OCI-LY7 (cell line): ENCODE measurements at regions not wholly inside any gene's neighbourhood (a gene's known extent, or its start where the extent isn't known, plus 50 kb on each side); places are given as distances from the start of the nearest gene placed in this dataset.

Experiments
- BruUV-seq: library from RNA; stranded (reverse); fragments of 400-500 nt; replicated peaks from 2 replicates; lab custom pipeline; 2021; lab: Mats Ljungman, UMichigan
- CTCF ChIA-PET: fragments of 300-600 bp; sonication (Branson Sonifier 250); formaldehyde crosslinking; loops from one replicate; lab custom pipeline; 2022; ENCODE audit warnings: antibody characterized with exemption; ENCODE audit not compliant: unreplicated experiment; lab: Charles Lee
- POLR2A ChIA-PET: fragments of 300-600 bp; sonication (Branson Sonifier 250); formaldehyde crosslinking; loops from one replicate; lab custom pipeline; 2022; ENCODE audit warnings: antibody characterized with exemption; lab: Charles Lee
- DNase-seq: peaks from one replicate; pipeline ENCODE4 v3.0.0-alpha.2; 2015; ENCODE audit warnings: low spot score
- H2AFZ ChIP-seq: fragments of 200-600 bp; sonication (generic), shearing (Covaris generic); 2 replicates; pipeline ENCODE4 v1.6.1; 2014; ENCODE audit warnings: mild to moderate bottlenecking, antibody characterized with exemption, low read length, moderate library complexity
- H3K27ac ChIP-seq: fragments of 200-600 bp; sonication (generic); 2 replicates; pipeline ENCODE4 v1.5.1; 2014; ENCODE audit warnings: mixed run types, low read depth, mild to moderate bottlenecking, moderate library complexity, low read length, inconsistent platforms; ENCODE audit not compliant: poor library complexity, severe bottlenecking
- H3K36me3 ChIP-seq: fragments of 200-600 bp; sonication (generic); 2 replicates; pipeline ENCODE4 v1.6.1; 2014; ENCODE audit warnings: mild to moderate bottlenecking, antibody characterized with exemption, low read length, moderate library complexity, mixed read lengths; ENCODE audit not compliant: insufficient read depth
- H3K4me1 ChIP-seq: fragments of 200-600 bp; sonication (generic); 2 replicates; pipeline ENCODE4 v1.5.1; 2014; ENCODE audit warnings: mild to moderate bottlenecking, low read length; ENCODE audit not compliant: insufficient read depth, poor library complexity, severe bottlenecking
- H3K4me2 ChIP-seq: fragments of 200-600 bp; sonication (generic); 2 replicates; pipeline ENCODE4 v1.6.1; 2014; ENCODE audit warnings: mild to moderate bottlenecking, low read length
- H3K4me3 ChIP-seq: fragments of 200-600 bp; sonication (generic); 2 replicates; pipeline ENCODE4 v1.5.1; 2014; ENCODE audit warnings: mild to moderate bottlenecking, low read depth, low read length; ENCODE audit not compliant: poor library complexity, severe bottlenecking
- H3K79me2 ChIP-seq: fragments of 200-600 bp; sonication (generic); 2 replicates; pipeline ENCODE4 v1.6.1; 2016; ENCODE audit warnings: low read depth, mild to moderate bottlenecking, low read length, moderate library complexity, mixed read lengths; ENCODE audit not compliant: insufficient read depth
- H3K9me2 ChIP-seq: fragments of 200-600 bp; sonication (generic); 2 replicates; pipeline ENCODE4 v1.6.1; 2016; ENCODE audit warnings: mild to moderate bottlenecking, low read length, mixed read lengths; ENCODE audit not compliant: insufficient read depth
- H3K9me3 ChIP-seq: fragments of 200-600 bp; sonication (generic); 2 replicates; pipeline ENCODE4 v1.6.1; 2014; ENCODE audit warnings: mild to moderate bottlenecking, mixed run types, low read length, mixed read lengths
- H4K20me1 ChIP-seq: fragments of 200-600 bp; sonication (generic); 2 replicates; pipeline ENCODE4 v1.6.1; 2014; ENCODE audit warnings: mild to moderate bottlenecking, antibody characterized with exemption, low read length, moderate library complexity, mixed read lengths; ENCODE audit not compliant: insufficient read depth
- EZH2phosphoT487 ChIP-seq: fragments of 200-600 bp; sonication (generic); IDR thresholded peaks from 2 replicates; pipeline ENCODE4 v1.6.1; 2018; ENCODE audit warnings: low read depth, borderline replicate concordance, mild to moderate bottlenecking, mixed run types, antibody characterized with exemption, low read length, moderate library complexity, mixed read lengths
- intact Hi-C: fragments of 100-400 bp; cut with micrococcal nuclease; formaldehyde crosslinking; loops from one replicate; pipeline ENCODE4 v1.10.0; 2022; ENCODE audit not compliant: unreplicated experiment
- TF ChIP-seq, protein P1 (sequence below): fragments of 200-600 bp; sonication (generic); conservative IDR thresholded peaks from 2 replicates; pipeline ENCODE4 v1.5.1; 2014; ENCODE audit warnings: mild to moderate bottlenecking, antibody characterized with exemption, low read length, moderate library complexity, mixed read lengths

GRCh38 chr4:126610933-126611332, 1021.8 kb upstream of the INTU start:
- no TSS peak for BruUV-seq
- Histone ChIP-seq H3K4me2 (no peak overlapping the region), H2AFZ (no peak overlapping the region), H3K4me1 (no peaks in the 10 kb centered on the region), H3K9me3 (no peaks in the 10 kb centered on the region), H4K20me1 (no peaks in the 10 kb centered on the region), H3K4me3 (no peak overlapping the region), H3K9me2 (no peaks in the 10 kb centered on the region), H3K79me2 (no peaks in the 10 kb centered on the region), H3K36me3 (no peaks in the 10 kb centered on the region), H3K27ac (no peak overlapping the region)
- no peak for DNase-seq
- intact Hi-C loops, result no loop called here
- TF ChIP-seq, protein P1, sequence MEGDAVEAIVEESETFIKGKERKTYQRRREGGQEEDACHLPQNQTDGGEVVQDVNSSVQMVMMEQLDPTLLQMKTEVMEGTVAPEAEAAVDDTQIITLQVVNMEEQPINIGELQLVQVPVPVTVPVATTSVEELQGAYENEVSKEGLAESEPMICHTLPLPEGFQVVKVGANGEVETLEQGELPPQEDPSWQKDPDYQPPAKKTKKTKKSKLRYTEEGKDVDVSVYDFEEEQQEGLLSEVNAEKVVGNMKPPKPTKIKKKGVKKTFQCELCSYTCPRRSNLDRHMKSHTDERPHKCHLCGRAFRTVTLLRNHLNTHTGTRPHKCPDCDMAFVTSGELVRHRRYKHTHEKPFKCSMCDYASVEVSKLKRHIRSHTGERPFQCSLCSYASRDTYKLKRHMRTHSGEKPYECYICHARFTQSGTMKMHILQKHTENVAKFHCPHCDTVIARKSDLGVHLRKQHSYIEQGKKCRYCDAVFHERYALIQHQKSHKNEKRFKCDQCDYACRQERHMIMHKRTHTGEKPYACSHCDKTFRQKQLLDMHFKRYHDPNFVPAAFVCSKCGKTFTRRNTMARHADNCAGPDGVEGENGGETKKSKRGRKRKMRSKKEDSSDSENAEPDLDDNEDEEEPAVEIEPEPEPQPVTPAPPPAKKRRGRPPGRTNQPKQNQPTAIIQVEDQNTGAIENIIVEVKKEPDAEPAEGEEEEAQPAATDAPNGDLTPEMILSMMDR, result no peak
- no peak for TF ChIP-seq EZH2phosphoT487
- POLR2A ChIA-PET, result no interaction called here
- CTCF ChIA-PET, result no interaction called here

GRCh38 chr4:126611900-126612299, 1020.9 kb upstream of the INTU start:
- no peaks in the 10 kb centered on the region for H3K9me3 ChIP-seq
- no peak for TF ChIP-seq EZH2phosphoT487
- TF ChIP-seq, protein P1, result no peak
- intact Hi-C loops, result no loop called here
- BruUV-seq, result no TSS peak
- no peak overlapping the region for H2AFZ ChIP-seq
- no peak overlapping the region for H3K27ac ChIP-seq
- no peaks in the 10 kb centered on the region for H3K79me2 ChIP-seq
- no peak for DNase-seq
- H3K4me1 ChIP-seq, result no peaks in the 10 kb centered on the region
- H4K20me1 ChIP-seq, result no peaks in the 10 kb centered on the region
- ChIA-PET CTCF (no interaction called here), POLR2A (no interaction called here)
- H3K9me2 ChIP-seq, result no peaks in the 10 kb centered on the region
- H3K4me3 ChIP-seq, result no peak overlapping the region
- H3K4me2 ChIP-seq, result no peak overlapping the region
- no peaks in the 10 kb centered on the region for H3K36me3 ChIP-seq

DNA sequence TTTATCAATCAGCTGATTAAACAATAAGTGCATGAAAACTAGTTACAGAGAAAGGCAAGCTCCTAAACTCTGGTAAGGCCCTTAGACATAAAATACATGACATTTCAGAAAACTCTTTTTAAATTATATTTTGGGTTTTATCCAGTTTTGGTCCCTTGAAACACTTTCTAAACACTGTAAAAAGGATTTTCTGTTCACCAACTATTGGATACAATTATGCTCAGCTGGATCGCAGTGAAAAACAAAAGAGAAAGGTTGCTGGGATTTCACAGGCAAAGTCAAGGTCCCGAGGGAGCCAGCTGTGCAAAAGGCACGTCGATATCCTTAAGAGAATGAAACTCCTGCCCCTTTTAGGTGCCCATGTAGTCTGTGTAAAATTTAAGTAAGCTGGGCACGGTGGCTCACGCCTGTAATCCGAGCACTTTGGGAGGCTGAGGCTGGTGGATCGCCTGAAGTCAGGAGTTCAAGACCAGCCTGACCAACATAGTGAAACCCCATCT, 1018.4 kb upstream of the INTU start:
- CTCF ChIA-PET, result no interaction called here
- TF ChIP-seq, protein P1, result no peak
- TF ChIP-seq EZH2phosphoT487, result no peak

More for the DNA sequence above, 1018.4 kb upstream of the INTU start:
- POLR2A ChIA-PET, result no interaction called here
- H4K20me1 ChIP-seq, result no peaks in the 10 kb centered on the region
- H3K9me2 ChIP-seq, result no peaks in the 10 kb centered on the region
- H3K36me3 ChIP-seq, result no peaks in the 10 kb centered on the region
- no peak overlapping the region for H2AFZ ChIP-seq
- no peak for DNase-seq
- no TSS peak for BruUV-seq
- no peaks in the 10 kb centered on the region for H3K4me1 ChIP-seq
- H3K9me3 ChIP-seq, result no peaks in the 10 kb centered on the region
- no peak overlapping the region for H3K27ac ChIP-seq
- intact Hi-C loops, result no loop called here
- H3K4me3 ChIP-seq, result no peak overlapping the region
- no peak overlapping the region for H3K4me2 ChIP-seq
- H3K79me2 ChIP-seq, result no peaks in the 10 kb centered on the region
